WTC11 (cell line): ENCODE measurements at regions not wholly inside any gene's neighbourhood (a gene's known extent, or its start where the extent isn't known, plus 50 kb on each side); places are given as distances from the start of the nearest gene placed in this dataset.

Experiments used
- ATAC-seq: fragments of 200-7000 bp; cut with Tn5 transposase; 2 replicates; pipeline ENCODE4 v1.10.0; 2021; ENCODE audit warnings: mild to moderate bottlenecking, moderate library complexity
- CTCF ChIA-PET: fragments of 300-600 bp; sonication (Branson Sonifier 250); formaldehyde crosslinking; loops from one replicate; lab custom pipeline; 2021; ENCODE audit warnings: antibody characterized with exemption; lab: Charles Lee
- POLR2A ChIA-PET: fragments of 350-600 bp; sonication (Branson Sonifier 250); formaldehyde crosslinking; loops from one replicate; lab custom pipeline; 2021; ENCODE audit warnings: antibody characterized with exemption; lab: Charles Lee
- DNase-seq: peaks from one replicate; pipeline ENCODE4 v3.0.0; 2021; ENCODE audit warnings: low spot score
- H3K27ac Mint-ChIP-seq: 2 replicates; pipeline ENCODE4 v1.8.0; 2021; ENCODE audit warnings: mixed read lengths
- H3K27me3 Mint-ChIP-seq: 2 replicates; pipeline ENCODE4 v1.8.0; 2021; ENCODE audit warnings: low read depth, mild to moderate bottlenecking, moderate library complexity, mixed read lengths
- H3K36me3 Mint-ChIP-seq: 2 replicates; pipeline ENCODE4 v1.8.0; 2021; ENCODE audit warnings: mixed read lengths
- H3K4me1 Mint-ChIP-seq: 2 replicates; pipeline ENCODE4 v1.8.0; 2022; ENCODE audit warnings: mixed read lengths
- H3K4me3 Mint-ChIP-seq: 2 replicates; pipeline ENCODE4 v1.8.0; 2021; ENCODE audit warnings: mild to moderate bottlenecking, moderate library complexity, mixed read lengths
- H3K9me3 Mint-ChIP-seq: 2 replicates; pipeline ENCODE4 v1.8.0; 2021; ENCODE audit warnings: mixed read lengths
- ARID4B ChIP-seq: sonication (generic); formaldehyde crosslinking; IDR thresholded peaks from 2 replicates; pipeline ENCODE4 v1.8.0; 2023; ENCODE audit warnings: missing genetic modification reagents, mild to moderate bottlenecking, borderline replicate concordance
- CREB1 ChIP-seq: sonication (generic); formaldehyde crosslinking; IDR thresholded peaks from 2 replicates; pipeline ENCODE4 v1.8.0; 2023; ENCODE audit warnings: mild to moderate bottlenecking, missing genetic modification reagents
- E2F5 ChIP-seq: sonication (generic); formaldehyde crosslinking; IDR thresholded peaks from 2 replicates; pipeline ENCODE4 v1.8.1; 2022; ENCODE audit warnings: mild to moderate bottlenecking, moderate library complexity, missing genetic modification reagents
- HMGXB4 ChIP-seq: sonication (generic); formaldehyde crosslinking; IDR thresholded peaks from 2 replicates; pipeline ENCODE4 v1.8.1; 2023; ENCODE audit warnings: mild to moderate bottlenecking, moderate library complexity, missing genetic modification reagents
- JAZF1 ChIP-seq: fragments of 250-450 bp; sonication (Bioruptor Pico); IDR thresholded peaks from 2 replicates; pipeline ENCODE4 v1.9.0; 2021; ENCODE audit warnings: moderate library complexity, mild to moderate bottlenecking, inconsistent platforms
- NFATC4 ChIP-seq: fragments of 250-450 bp; sonication (Bioruptor Pico); IDR thresholded peaks from 2 replicates; pipeline ENCODE4 v1.9.0; 2021; ENCODE audit warnings: mild to moderate bottlenecking
- NR2C2 ChIP-seq: sonication (generic); formaldehyde crosslinking; IDR thresholded peaks from 2 replicates; pipeline ENCODE4 v1.8.0; 2022; ENCODE audit warnings: mild to moderate bottlenecking, missing genetic modification reagents
- OVOL2 ChIP-seq: fragments of 250-450 bp; sonication (Bioruptor Pico); IDR thresholded peaks from 2 replicates; pipeline ENCODE4 v1.9.0; 2021; ENCODE audit warnings: mild to moderate bottlenecking, borderline replicate concordance
- PRRX2 ChIP-seq: fragments of 250-450 bp; sonication (Bioruptor Pico); IDR thresholded peaks from 2 replicates; pipeline ENCODE4 v1.8.0; 2021; ENCODE audit warnings: mild to moderate bottlenecking
- TEAD4 ChIP-seq: sonication (generic); formaldehyde crosslinking; IDR thresholded peaks from 2 replicates; pipeline ENCODE4 v1.8.0; 2022; ENCODE audit warnings: mild to moderate bottlenecking, missing genetic modification reagents
- ZBTB43 ChIP-seq: sonication (generic); formaldehyde crosslinking; IDR thresholded peaks from 2 replicates; pipeline ENCODE4 v1.8.1; 2023; ENCODE audit warnings: mild to moderate bottlenecking, missing genetic modification reagents
- ZNF219 ChIP-seq: sonication (generic); formaldehyde crosslinking; IDR thresholded peaks from 2 replicates; pipeline ENCODE4 v1.8.0; 2023; ENCODE audit warnings: missing genetic modification reagents, mild to moderate bottlenecking, borderline replicate concordance
- ZNF263 ChIP-seq: sonication (generic); formaldehyde crosslinking; IDR thresholded peaks from 2 replicates; pipeline ENCODE4 v1.8.1; 2022; ENCODE audit warnings: low read depth, mild to moderate bottlenecking, moderate library complexity, missing genetic modification reagents
- ZNF396 ChIP-seq: fragments of 250-450 bp; sonication (Bioruptor Pico); IDR thresholded peaks from 2 replicates; pipeline ENCODE4 v1.8.0; 2021; ENCODE audit warnings: mild to moderate bottlenecking, moderate library complexity, borderline replicate concordance
- ZNF532 ChIP-seq: fragments of 250-450 bp; sonication (Bioruptor Pico); IDR thresholded peaks from 2 replicates; pipeline ENCODE4 v1.9.0; 2021; ENCODE audit warnings: mild to moderate bottlenecking, borderline replicate concordance
- ZSCAN18 ChIP-seq: fragments of 250-450 bp; sonication (Bioruptor Pico); IDR thresholded peaks from 2 replicates; pipeline ENCODE4 v2.1.2; 2022; ENCODE audit warnings: mild to moderate bottlenecking, moderate library complexity

GRCh38 chr6:19041906-19042305 is 654.8 kb downstream of the RNF144B start:
- Mint-ChIP-seq H3K4me1 (no peaks in the 10 kb centered on the region), H3K27ac (no peak overlapping the region), H3K9me3 (no peaks in the 10 kb centered on the region), H3K27me3 (no peaks in the 10 kb centered on the region), H3K36me3 (no peaks in the 10 kb centered on the region), H3K4me3 (no peak overlapping the region)
- ATAC-seq (no peak), DNase-seq (no peak)
- TF ChIP-seq ZNF532 (CRISPR knock-in tag) (no peak), JAZF1 (CRISPR knock-in tag) (no peak)
- POLR2A ChIA-PET, result no interaction called here
- CTCF ChIA-PET, result no interaction called here

GRCh38 chr6:19042420-19042819 is 655.3 kb downstream of the RNF144B start:
- ATAC-seq (no peak), DNase-seq (no peak)
- no peak overlapping the region for H3K27ac Mint-ChIP-seq
- no peaks in the 10 kb centered on the region for H3K9me3 Mint-ChIP-seq
- H3K36me3 Mint-ChIP-seq, result no peaks in the 10 kb centered on the region
- TF ChIP-seq ZNF263, result no peak
- TF ChIP-seq ZNF396 (CRISPR knock-in tag), result no peak
- no peak for TF ChIP-seq E2F5 (CRISPR knock-in tag)
- TF ChIP-seq CREB1, result no peak
- ChIA-PET POLR2A (no interaction called here), CTCF (no interaction called here)
- no peak overlapping the region for H3K4me3 Mint-ChIP-seq
- H3K4me1 Mint-ChIP-seq, result no peaks in the 10 kb centered on the region
- no peaks in the 10 kb centered on the region for H3K27me3 Mint-ChIP-seq

GRCh38 chr6:19050765-19051164 is 663.6 kb downstream of the RNF144B start:
- CTCF ChIA-PET, result interaction anchor here (1.1 kb wide), 1 partner anchor 26 kb away, joined by 3 read pairs; no protein-coding TSS in a partner anchor
- Mint-ChIP-seq H3K27ac (no peak overlapping the region), H3K9me3 (peaks cover 28% of the 10 kb centered on the region), H3K36me3 (peaks cover 11% of the 10 kb centered on the region), H3K4me3 (no peak overlapping the region), H3K4me1 (0 out of 2 replicates have a peak, but pooled peaks cover 5% of the 10 kb centered on the region), H3K27me3 (no peaks in the 10 kb centered on the region)
- DNase-seq, result no peak
- TF ChIP-seq HMGXB4 (CRISPR knock-in tag) (no peak), NR2C2 (no peak), OVOL2 (CRISPR knock-in tag) (no peak), PRRX2 (no peak), ZBTB43 (CRISPR knock-in tag) (no peak), CREB1 (no peak), ZNF219 (CRISPR knock-in tag) (no peak), ARID4B (CRISPR knock-in tag) (no peak), ZSCAN18 (CRISPR knock-in tag) (no peak), TEAD4 (no peak), NFATC4 (CRISPR knock-in tag) (no peak)
- POLR2A ChIA-PET, result no interaction called here
- ATAC-seq, result no peak
